Vagina (tissue), 2 donors: ENCODE measurements at regions not wholly inside any gene's neighbourhood (a gene's known extent, or its start where the extent isn't known, plus 50 kb on each side); places are given as distances from the start of the nearest gene placed in this dataset.
A peak's percentile ranks its signal among the peaks of the same experiment; 100 is the strongest.

Experiments used
- DNase-seq, 2 donors: peaks; one replicate each; pipeline ENCODE4 v3.0.0-alpha.2; 2017; ENCODE audit errors: extremely low spot score in 2 of 2
- H3K27ac ChIP-seq: fragments of 200-600 bp; sonication (generic); one replicate; pipeline ENCODE4 v1.5.1; 2019
- H3K27me3 ChIP-seq: fragments of 200-600 bp; sonication (generic); one replicate; pipeline ENCODE4 v1.5.1; 2019
- H3K36me3 ChIP-seq, 2 donors: fragments of 200-600 bp; sonication (generic); one replicate each; pipeline ENCODE4 v1.5.1; 2017 to 2019
- H3K4me1 ChIP-seq: fragments of 200-600 bp; sonication (generic); one replicate; pipeline ENCODE4 v1.5.1; 2019
- H3K4me3 ChIP-seq, 2 donors: fragments of 200-600 bp; sonication (generic); 1 replicate in 1 of 2; 2 replicates in 1 of 2; pipeline ENCODE4 v1.5.1; 2016 to 2019
- H3K9me3 ChIP-seq: fragments of 200-600 bp; sonication (generic); one replicate; pipeline ENCODE4 v1.5.1; 2019
- POLR2A ChIP-seq, 2 donors: fragments of 450-650 bp; IDR thresholded peaks; one replicate each; pipeline ENCODE4 v1.6.1; 2017; ENCODE audit warnings: antibody characterized with exemption in 2 of 2, mild to moderate bottlenecking in 2 of 2, moderate library complexity in 2 of 2
- POLR2AphosphoS5 ChIP-seq, 2 donors: sonication (generic); formaldehyde crosslinking; IDR thresholded peaks; one replicate each; pipeline ENCODE4 v1.9.0; 2017; ENCODE audit warnings: antibody characterized with exemption in 2 of 2, mild to moderate bottlenecking in 2 of 2, low read depth in 1 of 2; ENCODE audit not compliant: insufficient read depth in 1 of 2
- intact Hi-C: fragments of 100-400 bp; cut with DNase I; formaldehyde crosslinking; loops from one replicate; pipeline ENCODE4 v1.15.1; 2023
- TF ChIP-seq, protein P1 (sequence below), 3 experiments: fragments of 450-650 bp in 2 of 3; fragments of 200-600 bp in 1 of 3; sonication (generic) in 1 of 3; IDR thresholded peaks; one replicate each; pipeline ENCODE4 v1.5.1; 2017 to 2019; ENCODE audit warnings: antibody characterized with exemption in 3 of 3, mild to moderate bottlenecking in 2 of 3, moderate library complexity in 2 of 3

- intact Hi-C loops = no loop called here
- no peaks in the 10 kb centered on the region for H3K27me3 ChIP-seq
- DNase-seq = peak in 1 of 2 donors; percentile 64
These were observed 348.9 kb downstream of the PTPRU start for GRCh38 chr1:29585201-29585600.

GRCh38 chr1:29584776-29585175, 348.5 kb downstream of the PTPRU start:
- intact Hi-C loops = no loop called here
- no peaks in the 10 kb centered on the region for H3K36me3 ChIP-seq
- H3K4me3 ChIP-seq = no peak overlapping the region
- no peaks in the 10 kb centered on the region for H3K9me3 ChIP-seq
- H3K4me1 ChIP-seq = no peaks in the 10 kb centered on the region
- no peaks in the 10 kb centered on the region for H3K27me3 ChIP-seq
- H3K27ac ChIP-seq = no peak overlapping the region
- DNase-seq = no peak
- TF ChIP-seq, protein P1, sequence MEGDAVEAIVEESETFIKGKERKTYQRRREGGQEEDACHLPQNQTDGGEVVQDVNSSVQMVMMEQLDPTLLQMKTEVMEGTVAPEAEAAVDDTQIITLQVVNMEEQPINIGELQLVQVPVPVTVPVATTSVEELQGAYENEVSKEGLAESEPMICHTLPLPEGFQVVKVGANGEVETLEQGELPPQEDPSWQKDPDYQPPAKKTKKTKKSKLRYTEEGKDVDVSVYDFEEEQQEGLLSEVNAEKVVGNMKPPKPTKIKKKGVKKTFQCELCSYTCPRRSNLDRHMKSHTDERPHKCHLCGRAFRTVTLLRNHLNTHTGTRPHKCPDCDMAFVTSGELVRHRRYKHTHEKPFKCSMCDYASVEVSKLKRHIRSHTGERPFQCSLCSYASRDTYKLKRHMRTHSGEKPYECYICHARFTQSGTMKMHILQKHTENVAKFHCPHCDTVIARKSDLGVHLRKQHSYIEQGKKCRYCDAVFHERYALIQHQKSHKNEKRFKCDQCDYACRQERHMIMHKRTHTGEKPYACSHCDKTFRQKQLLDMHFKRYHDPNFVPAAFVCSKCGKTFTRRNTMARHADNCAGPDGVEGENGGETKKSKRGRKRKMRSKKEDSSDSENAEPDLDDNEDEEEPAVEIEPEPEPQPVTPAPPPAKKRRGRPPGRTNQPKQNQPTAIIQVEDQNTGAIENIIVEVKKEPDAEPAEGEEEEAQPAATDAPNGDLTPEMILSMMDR (IDR thresholded peaks at IDR 0.05) = no peak
- TF ChIP-seq POLR2A (IDR thresholded peaks at IDR 0.05) = no peak
- no peak for TF ChIP-seq POLR2AphosphoS5 (IDR thresholded peaks at IDR 0.05; ENCODE audit: insufficient read depth in 1 of 2, low read depth in 1 of 2)

More at GRCh38 chr1:29585201-29585600, 348.9 kb downstream of the PTPRU start:
- Histone ChIP-seq H3K4me1 (no peaks in the 10 kb centered on the region), H3K36me3 (no peaks in the 10 kb centered on the region), H3K9me3 (no peaks in the 10 kb centered on the region), H3K27ac (no peak overlapping the region), H3K4me3 (no peak overlapping the region)
- TF ChIP-seq POLR2A (IDR thresholded peaks at IDR 0.05) (no peak), POLR2AphosphoS5 (IDR thresholded peaks at IDR 0.05; ENCODE audit: insufficient read depth in 1 of 2, low read depth in 1 of 2) (no peak)
- TF ChIP-seq, protein P1 (IDR thresholded peaks at IDR 0.05) = no peak

DNA sequence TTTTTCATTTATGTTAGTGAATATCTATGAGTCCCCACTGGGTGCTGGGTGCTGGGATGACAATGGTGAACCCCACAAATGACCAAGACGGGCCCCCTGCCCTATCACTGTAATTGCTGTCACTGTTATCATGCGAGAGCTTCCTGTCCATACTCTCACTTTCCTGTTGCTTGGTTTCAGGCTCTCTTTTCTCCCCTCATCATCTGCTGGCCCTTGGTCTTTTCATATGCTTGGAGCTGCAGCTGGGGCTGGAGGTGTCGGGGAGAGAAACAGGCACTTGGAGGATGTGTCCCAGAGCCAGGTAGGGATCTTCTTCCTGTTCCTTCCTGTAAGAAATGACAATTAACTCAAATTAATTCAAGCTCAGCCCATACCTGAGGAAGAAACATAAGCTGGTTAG, 348.0 kb downstream of the PTPRU start:
- DNase-seq = peak; percentile 49 to 60
- TF ChIP-seq, protein P1 (IDR thresholded peaks at IDR 0.05) = no peak
- no peak for TF ChIP-seq POLR2AphosphoS5 (IDR thresholded peaks at IDR 0.05; ENCODE audit: insufficient read depth in 1 of 2, low read depth in 1 of 2)
- no peak for TF ChIP-seq POLR2A (IDR thresholded peaks at IDR 0.05)
- no peaks in the 10 kb centered on the region for H3K4me1 ChIP-seq
- intact Hi-C loops = no loop called here
- H3K27me3 ChIP-seq = no peaks in the 10 kb centered on the region
- H3K36me3 ChIP-seq = no peaks in the 10 kb centered on the region
- H3K27ac ChIP-seq = no peak overlapping the region
- H3K4me3 ChIP-seq = no peak overlapping the region
- H3K9me3 ChIP-seq = no peaks in the 10 kb centered on the region

- peak in 1 of 2 donors; percentile 77 for DNase-seq
- no peaks in the 10 kb centered on the region for H3K36me3 ChIP-seq
- H3K9me3 ChIP-seq = no peaks in the 10 kb centered on the region
- no peak overlapping the region for H3K4me3 ChIP-seq
- no peak overlapping the region for H3K27ac ChIP-seq
- no peaks in the 10 kb centered on the region for H3K4me1 ChIP-seq
- intact Hi-C loops = loop anchor here (2.0 kb wide), 1 partner anchor 15 kb away; no protein-coding TSS in a partner anchor
- no peaks in the 10 kb centered on the region for H3K27me3 ChIP-seq
- TF ChIP-seq POLR2AphosphoS5 (IDR thresholded peaks at IDR 0.05; ENCODE audit: insufficient read depth in 1 of 2, low read depth in 1 of 2) = no peak
- TF ChIP-seq POLR2A (IDR thresholded peaks at IDR 0.05) = no peak
- TF ChIP-seq, protein P1 (IDR thresholded peaks at IDR 0.05) = no peak
These were observed 347.4 kb downstream of the PTPRU start for GRCh38 chr1:29583727-29584126.

- intact Hi-C loops = no loop called here
- DNase-seq = no peak
- H3K27me3 ChIP-seq = no peaks in the 10 kb centered on the region
- no peak overlapping the region for H3K27ac ChIP-seq
- H3K4me1 ChIP-seq = no peaks in the 10 kb centered on the region
- H3K4me3 ChIP-seq = no peak overlapping the region
- TF ChIP-seq POLR2AphosphoS5 (IDR thresholded peaks at IDR 0.05; ENCODE audit: insufficient read depth in 1 of 2, low read depth in 1 of 2) (no peak), POLR2A (IDR thresholded peaks at IDR 0.05) (no peak)
- TF ChIP-seq, protein P1 (IDR thresholded peaks at IDR 0.05) = no peak
- H3K9me3 ChIP-seq = no peaks in the 10 kb centered on the region
- H3K36me3 ChIP-seq = no peaks in the 10 kb centered on the region
These were observed 344.9 kb downstream of the PTPRU start for GRCh38 chr1:29581256-29581655.
